Hepatocyte (in vitro differentiated cells): ENCODE measurements at regions not wholly inside any gene's neighbourhood (a gene's known extent, or its start where the extent isn't known, plus 50 kb on each side); places are given as distances from the start of the nearest gene placed in this dataset.

Source experiments
- DNase-seq: peaks from one replicate; pipeline ENCODE4 v3.0.0-alpha.2; 2016; ENCODE audit warnings: low spot score
- H2AFZ ChIP-seq: fragments of 200-600 bp; sonication (generic); 2 replicates; pipeline ENCODE4 v1.6.0; 2016; ENCODE audit warnings: antibody characterized with exemption, mild to moderate bottlenecking
- H3K27ac ChIP-seq: fragments of 200-600 bp; sonication (generic); 2 replicates; pipeline ENCODE4 v1.5.1; 2016; ENCODE audit warnings: mild to moderate bottlenecking
- H3K27me3 ChIP-seq: fragments of 200-600 bp; sonication (generic); 2 replicates; pipeline ENCODE4 v1.6.1; 2016
- H3K36me3 ChIP-seq: fragments of 200-600 bp; sonication (generic); replicated peaks from 2 replicates; pipeline ENCODE4 v1.5.1; 2016; ENCODE audit warnings: low read depth; ENCODE audit not compliant: insufficient read depth
- H3K4me1 ChIP-seq: fragments of 200-600 bp; sonication (generic); 2 replicates; pipeline ENCODE4 v1.5.1; 2016; ENCODE audit warnings: mild to moderate bottlenecking, moderate library complexity; ENCODE audit not compliant: insufficient read depth
- H3K4me2 ChIP-seq: fragments of 200-600 bp; sonication (generic); 2 replicates; pipeline ENCODE4 v1.6.0; 2016
- H3K4me3 ChIP-seq: fragments of 200-600 bp; sonication (generic); 2 replicates; pipeline ENCODE4 v1.5.1; 2016; ENCODE audit warnings: mild to moderate bottlenecking
- H3K79me2 ChIP-seq: fragments of 200-600 bp; sonication (generic); 2 replicates; pipeline ENCODE4 v1.6.0; 2017; ENCODE audit warnings: mild to moderate bottlenecking
- H3K9me2 ChIP-seq: fragments of 200-600 bp; sonication (generic); replicated peaks from 2 replicates; pipeline ENCODE4 v1.6.0; 2017; ENCODE audit warnings: mild to moderate bottlenecking; ENCODE audit not compliant: insufficient read depth
- H3K9me3 ChIP-seq: fragments of 200-600 bp; sonication (generic); 2 replicates; pipeline ENCODE4 v1.5.1; 2016; ENCODE audit warnings: low read depth, mild to moderate bottlenecking
- H4K20me1 ChIP-seq: fragments of 200-600 bp; sonication (generic); 2 replicates; pipeline ENCODE4 v1.6.0; 2016; ENCODE audit warnings: mild to moderate bottlenecking; ENCODE audit not compliant: insufficient read depth, poor library complexity, severe bottlenecking
- CTCF ChIP-seq: fragments of 200-600 bp; sonication (generic); IDR thresholded peaks from 2 replicates; pipeline ENCODE4 v1.5.1; 2016; ENCODE audit warnings: antibody characterized with exemption, mild to moderate bottlenecking; ENCODE audit not compliant: poor library complexity
- EZH2 ChIP-seq: fragments of 200-600 bp; sonication (generic); IDR thresholded peaks from 2 replicates; pipeline ENCODE4 v1.6.1; 2016; ENCODE audit warnings: antibody characterized with exemption, mild to moderate bottlenecking, borderline replicate concordance
- EZH2phosphoT487 ChIP-seq: fragments of 200-600 bp; sonication (generic); IDR thresholded peaks from one replicate; pipeline ENCODE4 v1.6.1; 2018; ENCODE audit warnings: antibody characterized with exemption, mild to moderate bottlenecking, low read depth, moderate library complexity; ENCODE audit not compliant: unreplicated experiment, severe bottlenecking
- WGBS: methylation state at CpG from one replicate; pipeline ENCODE4 v1.1.6; 2016; ENCODE audit warnings: low lambda C conversion rate; ENCODE audit errors: missing lambda C conversion rate; 5-methylcytosine and 5-hydroxymethylcytosine counted together

GRCh38 chr7:31263338-31263737 is 77.2 kb downstream of the NEUROD6 start:
- H3K36me3 ChIP-seq, result no peaks in the 10 kb centered on the region
- DNase-seq, result no peak
- TF ChIP-seq CTCF, result no peak
- no peak for TF ChIP-seq EZH2
- H3K4me3 ChIP-seq, result no peak overlapping the region
- no peaks in the 10 kb centered on the region for H3K9me2 ChIP-seq
- no peak overlapping the region for H3K4me2 ChIP-seq
- H2AFZ ChIP-seq, result no peak overlapping the region
- H3K27me3 ChIP-seq, result no peaks in the 10 kb centered on the region
- H3K79me2 ChIP-seq, result no peaks in the 10 kb centered on the region
- no peaks in the 10 kb centered on the region for H4K20me1 ChIP-seq
- no peaks in the 10 kb centered on the region for H3K9me3 ChIP-seq
- 43% methylated on average over 2 of the region's 2 CpGs for WGBS
- no peak overlapping the region for H3K27ac ChIP-seq
- H3K4me1 ChIP-seq, result no peaks in the 10 kb centered on the region

GRCh38 chr7:31261341-31261740 is 79.2 kb downstream of the NEUROD6 start:
- Histone ChIP-seq H2AFZ (no peak overlapping the region), H3K27ac (no peak overlapping the region), H3K9me3 (no peaks in the 10 kb centered on the region), H4K20me1 (no peaks in the 10 kb centered on the region), H3K36me3 (no peaks in the 10 kb centered on the region), H3K79me2 (no peaks in the 10 kb centered on the region), H3K4me2 (no peak overlapping the region), H3K9me2 (no peaks in the 10 kb centered on the region), H3K4me1 (no peaks in the 10 kb centered on the region), H3K4me3 (no peak overlapping the region), H3K27me3 (no peaks in the 10 kb centered on the region)
- DNase-seq, result no peak
- TF ChIP-seq CTCF (no peak), EZH2phosphoT487 (no peak), EZH2 (no peak)
- WGBS, result 57% methylated on average over 7 of the region's 7 CpGs

- Histone ChIP-seq H3K79me2 (no peaks in the 10 kb centered on the region), H2AFZ (no peak overlapping the region), H3K27ac (no peak overlapping the region), H3K4me3 (no peak overlapping the region), H3K9me3 (no peaks in the 10 kb centered on the region), H3K4me1 (no peaks in the 10 kb centered on the region), H4K20me1 (no peaks in the 10 kb centered on the region), H3K4me2 (no peak overlapping the region), H3K9me2 (no peaks in the 10 kb centered on the region), H3K27me3 (no peaks in the 10 kb centered on the region), H3K36me3 (no peaks in the 10 kb centered on the region)
- no peak for TF ChIP-seq CTCF
- TF ChIP-seq EZH2, result no peak
- no peak for TF ChIP-seq EZH2phosphoT487
- DNase-seq, result no peak
These were observed 79.7 kb downstream of the NEUROD6 start for GRCh38 chr7:31260851-31261250.

GRCh38 chr7:31258391-31258790 is 82.1 kb downstream of the NEUROD6 start:
- 91% methylated on average over 2 of the region's 2 CpGs for WGBS
- H3K27me3 ChIP-seq, result no peaks in the 10 kb centered on the region
- H3K36me3 ChIP-seq, result no peaks in the 10 kb centered on the region

More at GRCh38 chr7:31258391-31258790, 82.1 kb downstream of the NEUROD6 start:
- Histone ChIP-seq H3K4me3 (no peak overlapping the region), H4K20me1 (no peaks in the 10 kb centered on the region), H3K9me3 (no peaks in the 10 kb centered on the region), H3K9me2 (no peaks in the 10 kb centered on the region), H2AFZ (no peak overlapping the region), H3K4me1 (no peaks in the 10 kb centered on the region), H3K79me2 (no peaks in the 10 kb centered on the region), H3K27ac (no peak overlapping the region), H3K4me2 (no peak overlapping the region)
- no peak for DNase-seq
- no peak for TF ChIP-seq EZH2
- TF ChIP-seq CTCF, result no peak
- TF ChIP-seq EZH2phosphoT487, result no peak
